ENCODE measurements at regions not wholly inside any gene's neighbourhood (a gene's known extent, or its start where the extent isn't known, plus 50 kb on each side); places are given as distances from the start of the nearest gene placed in this dataset.
A peak's percentile ranks its signal among the peaks of the same experiment; 100 is the strongest.

- Histone ChIP-seq H3K27ac (no peak overlapping the region), H3K4me1 (ENCODE audit: insufficient read depth) (no peaks in the 10 kb centered on the region), H3K27me3 (no peaks in the 10 kb centered on the region), H3K4me3 (no peak overlapping the region), H3K9me3 (no peaks in the 10 kb centered on the region), H3K36me3 (no peaks in the 10 kb centered on the region)
- intact Hi-C loops (cut with DNase I), result loop anchor here in 1 of 4 donors (10.0 kb wide), 1 partner anchor 181 kb away; no protein-coding TSS in a partner anchor
- 2 to 5% (median 5%) methylated on average over 2 of the region's 2 CpGs for WGBS, 3 donors
- DNase-seq, result no peak
- TF ChIP-seq CTCF (IDR thresholded peaks at IDR 0.05) (no peak), EP300 (IDR thresholded peaks at IDR 0.05) (no peak), POLR2A (IDR thresholded peaks at IDR 0.05) (no peak)
These were observed 84.6 kb upstream of the SPTLC3 start for GRCh38 chr20:12924126-12924525.

GRCh38 chr20:12925210-12925755 is 83.5 kb upstream of the SPTLC3 start:
- intact Hi-C loops (cut with DNase I), result loop anchor here in 2 of 4 donors (5.0 to 10.0 kb wide), 2 partner anchors 180 to 182 kb away; no protein-coding TSS in a partner anchor
- DNase-seq, result peak; percentile 13 to 46 (median 40)
- H3K4me1 ChIP-seq (ENCODE audit: insufficient read depth), result no peaks in the 10 kb centered on the region
- 28 to 40% (median 31%) methylated on average over 7 of the region's 7 CpGs for WGBS, 3 donors
- TF ChIP-seq CTCF (IDR thresholded peaks at IDR 0.05) (peak; percentile 59 to 84 (median 67)), EP300 (IDR thresholded peaks at IDR 0.05) (no peak)
- no peaks in the 10 kb centered on the region for H3K36me3 ChIP-seq
- no peak overlapping the region for H3K27ac ChIP-seq
- H3K9me3 ChIP-seq, result no peaks in the 10 kb centered on the region
- H3K4me3 ChIP-seq, result no peak overlapping the region
- no peaks in the 10 kb centered on the region for H3K27me3 ChIP-seq

GRCh38 chr20:12925863-12926793 is 82.6 kb upstream of the SPTLC3 start:
- Histone ChIP-seq H3K4me3 (no peak overlapping the region), H3K27me3 (no peaks in the 10 kb centered on the region), H3K27ac (no peak overlapping the region), H3K36me3 (no peaks in the 10 kb centered on the region), H3K4me1 (ENCODE audit: insufficient read depth) (no peaks in the 10 kb centered on the region), H3K9me3 (no peaks in the 10 kb centered on the region)
- TF ChIP-seq POLR2A (IDR thresholded peaks at IDR 0.05), result no peak
- WGBS, 3 donors, result 43 to 55% (median 54%) methylated on average over 9 of the region's 9 CpGs
- intact Hi-C loops (cut with DNase I), result loop anchor here in 2 of 4 donors (5.0 to 10.0 kb wide), 2 partner anchors 179 to 181 kb away; no protein-coding TSS in a partner anchor
- no peak for DNase-seq

- Histone ChIP-seq H3K9me3 (no peaks in the 10 kb centered on the region), H3K27ac (no peak overlapping the region), H3K4me3 (no peak overlapping the region), H3K4me1 (ENCODE audit: insufficient read depth) (no peaks in the 10 kb centered on the region), H3K27me3 (no peaks in the 10 kb centered on the region), H3K36me3 (no peaks in the 10 kb centered on the region)
- WGBS, 3 donors, result 87 to 96% (median 93%) methylated on average over 5 of the region's 5 CpGs
- intact Hi-C loops (cut with DNase I), result loop anchor here in 2 of 4 donors (5.0 to 10.0 kb wide), 2 partner anchors 177 to 180 kb away; no protein-coding TSS in a partner anchor
- DNase-seq, result no peak
- TF ChIP-seq EP300 (IDR thresholded peaks at IDR 0.05) (no peak), CTCF (IDR thresholded peaks at IDR 0.05) (no peak)
These were observed 81.3 kb upstream of the SPTLC3 start for GRCh38 chr20:12927489-12927888.
